HG03060 (cell line): ENCODE measurements at regions not wholly inside any gene's neighbourhood (a gene's known extent, or its start where the extent isn't known, plus 50 kb on each side); places are given as distances from the start of the nearest gene placed in this dataset.
A peak's percentile ranks its signal among the peaks of the same experiment; 100 is the strongest.
"Not testable (repeated sequence)": the region's sequence is repeated elsewhere in the genome, so short reads cannot be mapped to it uniquely, and the experiment has no call there.

Experiments
- ATAC-seq: cut with Tn5 transposase; IDR thresholded peaks from one replicate; pipeline ENCODE4 v1.9.1; 2021; ENCODE audit warnings: low read depth, moderate number of reproducible peaks; ENCODE audit not compliant: unreplicated experiment

GRCh38 chr4:26198931-26199330 lies 121.9 kb upstream of the RBPJ start:
- not testable (repeated sequence) for ATAC-seq

- no peak for ATAC-seq
Measured at GRCh38 chr4:26199596-26199995, 121.2 kb upstream of the RBPJ start.

DNA sequence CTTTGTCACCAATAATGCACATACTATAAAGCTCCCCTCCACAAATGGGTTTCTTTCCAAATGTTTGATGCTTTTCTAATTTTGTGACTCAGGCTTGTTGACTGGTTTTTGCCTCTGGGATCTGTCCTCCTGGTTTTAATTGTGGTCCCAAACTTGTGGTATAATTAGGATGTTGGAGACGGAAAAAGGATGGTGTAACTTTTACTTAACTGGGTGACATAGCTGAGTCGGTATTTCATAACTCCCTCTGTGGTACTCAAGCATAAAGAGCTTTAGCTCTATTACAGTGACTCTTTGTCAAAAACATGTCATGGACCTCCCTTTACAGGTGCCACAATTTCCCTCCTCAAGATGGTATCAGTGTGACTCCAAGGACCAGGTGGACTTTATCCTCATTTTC lies 119.7 kb upstream of the RBPJ start:
- no peak for ATAC-seq

DNA sequence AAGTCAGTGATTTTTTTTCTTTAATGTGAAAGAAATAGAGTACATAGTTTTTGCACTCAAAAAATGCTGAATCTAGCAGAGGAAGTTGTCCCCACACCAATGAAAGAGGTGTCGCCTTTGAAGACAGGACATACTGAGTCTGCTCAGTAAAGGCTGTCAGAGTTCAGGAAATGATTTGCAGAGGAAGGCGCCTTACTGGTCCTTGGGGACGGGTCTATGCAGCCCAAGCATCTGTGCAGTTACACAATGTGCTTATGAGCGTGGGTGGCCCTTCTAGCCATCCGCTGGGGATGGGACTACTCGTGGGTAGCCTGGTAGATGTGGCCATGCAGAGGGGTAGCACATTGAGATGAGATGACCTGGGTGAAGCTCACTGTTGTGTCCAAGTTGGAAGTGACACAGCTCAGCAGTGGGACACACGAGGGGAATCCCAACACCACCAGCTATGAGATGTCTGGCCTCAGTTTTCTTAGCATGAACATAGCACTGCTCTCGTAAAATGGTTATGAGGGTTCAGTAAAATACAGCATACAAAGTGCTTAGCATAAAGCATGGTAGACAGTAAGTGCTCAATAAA lies 116.5 kb upstream of the RBPJ start:
- ATAC-seq: no peak

DNA sequence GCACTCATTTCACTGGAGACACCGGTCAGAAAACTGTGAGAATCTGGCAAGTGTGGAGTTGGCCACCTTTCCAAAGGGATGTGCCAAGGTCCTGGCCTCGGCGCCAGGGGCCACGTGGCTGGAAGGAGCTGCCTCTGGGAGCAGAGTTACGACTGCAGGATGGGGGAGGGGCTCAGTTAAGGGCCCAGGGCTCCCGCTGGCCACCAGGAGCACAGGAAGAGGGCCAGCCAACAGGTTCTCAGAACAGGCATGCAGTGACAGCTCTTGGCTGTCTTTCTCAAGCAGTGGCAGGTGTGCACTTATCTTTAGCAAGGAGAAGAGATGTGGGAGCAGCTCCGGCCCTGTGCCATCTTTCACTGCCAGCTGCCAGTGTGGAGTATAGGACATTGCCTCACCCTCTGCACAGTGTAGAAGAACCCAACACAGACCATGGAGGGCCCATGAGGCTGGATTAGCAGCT lies 115.9 kb upstream of the RBPJ start:
- no peak for ATAC-seq

GRCh38 chr4:26206339-26206738 lies 114.5 kb upstream of the RBPJ start:
- ATAC-seq: no peak

DNA sequence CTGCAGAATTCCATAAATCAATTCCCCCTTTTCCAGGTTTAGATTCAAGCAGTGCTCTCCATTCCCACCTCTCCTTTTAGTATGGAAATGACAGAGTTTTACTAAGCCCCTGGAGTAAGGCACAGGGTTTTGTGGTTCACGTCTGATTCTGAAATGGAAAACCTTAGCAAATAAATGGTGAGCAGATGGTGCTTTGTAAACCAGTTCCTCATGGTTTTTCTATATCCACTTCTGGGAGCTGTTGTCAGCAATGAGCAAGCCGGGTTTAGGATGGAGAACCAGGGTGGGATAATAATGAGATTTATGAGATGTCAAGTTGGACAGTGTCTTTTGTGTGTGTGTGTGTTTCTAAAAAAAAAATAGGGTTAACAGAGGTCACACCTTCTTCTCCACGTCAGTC lies 113.8 kb upstream of the RBPJ start:
- no peak for ATAC-seq

DNA sequence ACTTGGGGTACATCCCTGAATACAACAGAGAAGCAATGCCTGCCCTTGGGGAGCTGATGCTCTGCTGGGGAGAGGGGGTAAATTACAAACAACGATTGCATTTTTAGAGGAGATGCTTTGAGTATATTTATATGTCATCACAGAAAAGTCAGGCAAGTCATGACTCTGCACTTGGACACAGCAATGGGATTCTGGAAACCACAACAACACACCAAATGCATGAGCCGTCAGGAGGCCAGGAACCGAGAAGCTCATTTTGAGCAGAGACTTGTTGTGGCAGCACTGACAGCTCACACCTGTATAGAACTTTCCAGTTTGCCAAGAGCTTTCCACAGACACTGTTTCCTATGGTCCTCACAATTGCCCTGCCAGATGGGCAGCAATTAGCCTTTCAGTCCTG lies 113.2 kb upstream of the RBPJ start:
- no peak for ATAC-seq

GRCh38 chr4:26208237-26208994 lies 112.4 kb upstream of the RBPJ start:
- ATAC-seq: no peak

GRCh38 chr4:26209378-26209777 lies 111.4 kb upstream of the RBPJ start:
- ATAC-seq: not testable (repeated sequence)

- no peak for ATAC-seq
Measured at GRCh38 chr4:26212528-26212927, 108.3 kb upstream of the RBPJ start.

GRCh38 chr4:26213317-26213716 lies 107.5 kb upstream of the RBPJ start:
- ATAC-seq: no peak

DNA sequence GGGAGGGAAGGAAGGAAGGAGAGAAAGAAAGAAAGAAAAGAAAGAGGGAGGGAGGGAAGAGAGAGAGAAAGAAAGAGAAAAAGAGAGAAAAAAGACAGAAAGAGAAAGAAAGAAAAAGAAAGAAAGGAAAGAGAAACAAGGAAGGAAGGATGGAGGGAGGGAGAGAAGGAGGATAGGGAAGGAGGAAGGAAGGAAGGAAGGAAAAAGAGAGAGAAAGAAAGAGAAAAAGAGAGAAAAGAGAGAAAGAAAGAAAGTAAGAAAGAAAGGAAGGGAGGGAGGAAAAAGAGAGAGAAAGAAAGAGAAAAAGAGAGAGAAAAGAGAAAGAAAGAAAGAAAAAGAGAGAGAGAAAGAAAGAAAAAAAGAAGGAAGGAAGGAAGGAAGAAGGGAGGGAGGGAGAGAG lies 105.8 kb upstream of the RBPJ start:
- no peak for ATAC-seq

DNA sequence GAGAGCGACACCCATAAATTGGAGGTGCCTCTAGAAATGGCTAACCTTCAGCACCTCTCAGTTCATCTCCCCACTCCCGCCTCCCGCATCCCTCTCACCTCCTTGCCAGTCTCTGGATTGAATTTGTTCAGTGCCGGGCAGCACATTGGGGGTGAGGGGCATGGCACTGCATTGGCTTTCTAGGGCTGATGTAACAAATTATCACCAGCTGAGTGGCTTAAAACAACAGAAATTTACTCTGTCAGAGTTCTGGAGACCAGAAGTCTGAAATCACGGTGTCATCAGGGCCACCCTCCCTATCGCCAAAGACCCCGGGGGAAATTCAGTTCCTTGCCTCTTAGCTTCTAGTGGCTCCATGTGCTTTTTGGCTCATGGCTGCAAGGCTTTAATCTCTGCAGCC lies 105.1 kb upstream of the RBPJ start:
- no peak for ATAC-seq

- no peak for ATAC-seq
Measured at GRCh38 chr4:26217481-26217880, 103.3 kb upstream of the RBPJ start.

DNA sequence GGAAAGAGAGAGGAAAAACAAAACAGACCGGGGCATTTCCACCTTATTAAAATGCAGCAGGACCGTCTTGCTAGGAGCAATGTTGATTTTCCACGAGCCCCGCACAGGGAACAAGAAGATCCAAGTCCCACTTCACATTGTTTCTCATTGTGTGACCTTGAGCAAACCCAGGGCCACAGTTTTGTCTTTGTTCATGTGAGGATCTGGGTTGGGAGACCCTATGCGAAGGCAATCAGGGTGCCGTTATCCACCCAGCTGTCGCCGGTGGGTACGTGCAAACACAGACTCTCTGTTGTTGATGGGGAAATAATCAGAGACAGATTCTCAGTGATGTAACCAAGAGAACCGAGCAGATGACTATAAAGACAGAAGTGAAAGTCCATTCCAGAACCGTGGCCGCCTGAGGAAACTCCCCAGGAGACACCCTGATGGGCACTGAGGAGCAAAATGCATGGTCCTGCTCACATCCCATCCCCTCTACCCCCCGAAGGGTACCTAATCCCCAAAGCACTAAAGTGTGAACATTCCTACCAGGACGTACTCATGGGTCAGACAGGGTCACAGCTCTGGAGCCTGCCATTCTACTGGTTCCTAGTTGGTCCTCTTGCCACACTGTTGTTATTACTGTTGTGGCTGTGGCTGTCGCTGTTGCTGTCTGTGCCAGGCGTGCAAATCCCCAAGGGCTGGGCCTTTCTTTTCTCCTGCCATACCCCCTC lies 102.7 kb upstream of the RBPJ start:
- ATAC-seq: peak; percentile 81

- peak; percentile 11 for ATAC-seq
Measured at GRCh38 chr4:26218677-26219605, 101.9 kb upstream of the RBPJ start.

- ATAC-seq: no peak
Measured at GRCh38 chr4:26220696-26221095, 100.1 kb upstream of the RBPJ start.

DNA sequence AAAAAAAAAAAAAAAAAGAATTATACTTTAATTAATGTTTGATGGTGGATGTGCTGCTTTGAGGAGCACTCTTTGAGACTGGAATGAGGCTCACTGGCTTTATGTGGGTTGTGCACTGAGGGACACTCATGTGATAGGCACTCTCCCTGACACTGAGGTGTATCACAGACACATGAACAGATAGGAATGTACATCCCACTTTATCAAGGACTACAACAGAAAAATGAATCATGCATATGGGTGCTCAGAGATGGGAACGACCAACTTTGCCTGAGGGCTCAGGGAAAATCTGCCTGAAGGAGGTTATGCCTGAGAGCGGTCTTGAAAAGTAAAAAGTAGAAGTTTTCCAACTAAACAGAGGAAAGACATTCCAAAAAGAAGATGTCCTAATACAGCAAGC lies 97.7 kb upstream of the RBPJ start:
- no peak for ATAC-seq

DNA sequence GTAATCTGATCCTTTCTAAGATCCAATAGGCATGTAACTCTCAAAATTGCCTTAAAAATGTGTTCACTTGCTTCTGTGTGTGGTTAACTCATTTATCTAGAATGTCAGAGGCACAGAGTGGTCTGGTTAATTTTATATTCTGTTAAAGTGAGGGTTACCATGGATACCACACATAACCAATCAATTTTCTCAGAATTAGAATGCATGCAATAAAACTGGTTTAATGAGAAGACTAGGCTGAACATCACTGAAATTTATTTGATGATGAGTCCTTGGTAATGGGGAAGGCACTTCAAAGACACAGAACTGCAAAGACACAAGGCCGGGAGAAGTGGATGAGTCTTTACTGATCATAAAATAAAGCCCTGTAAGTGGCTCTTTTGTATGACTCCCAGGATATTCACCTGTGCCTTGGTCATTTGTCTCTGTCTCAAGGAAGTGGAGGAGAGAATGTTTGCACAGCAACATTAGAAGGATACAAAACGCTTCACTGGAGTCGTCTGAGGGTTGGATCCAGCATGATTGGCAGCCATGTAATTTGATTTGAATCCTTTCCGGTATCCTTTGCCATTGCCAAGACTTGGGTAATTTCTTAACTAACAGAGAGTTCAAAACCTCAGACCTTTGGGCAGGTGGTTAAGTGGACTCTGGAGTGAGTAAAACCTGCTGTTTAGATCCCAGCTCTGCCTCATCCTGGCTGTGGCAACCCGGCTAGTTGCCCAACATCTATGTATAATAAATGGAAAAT lies 94.0 kb upstream of the RBPJ start:
- ATAC-seq: no peak
